Activated effector memory CD4-positive, alpha-beta T cell treated with Interleukin-2 at 50 U/mL for 16 hours (primary cell): ENCODE measurements at regions not wholly inside any gene's neighbourhood (a gene's known extent, or its start where the extent isn't known, plus 50 kb on each side); places are given as distances from the start of the nearest gene placed in this dataset.

Experiments used
- DNase-seq: peaks from one replicate; pipeline ENCODE4 v3.0.0-alpha.2; 2020

DNA sequence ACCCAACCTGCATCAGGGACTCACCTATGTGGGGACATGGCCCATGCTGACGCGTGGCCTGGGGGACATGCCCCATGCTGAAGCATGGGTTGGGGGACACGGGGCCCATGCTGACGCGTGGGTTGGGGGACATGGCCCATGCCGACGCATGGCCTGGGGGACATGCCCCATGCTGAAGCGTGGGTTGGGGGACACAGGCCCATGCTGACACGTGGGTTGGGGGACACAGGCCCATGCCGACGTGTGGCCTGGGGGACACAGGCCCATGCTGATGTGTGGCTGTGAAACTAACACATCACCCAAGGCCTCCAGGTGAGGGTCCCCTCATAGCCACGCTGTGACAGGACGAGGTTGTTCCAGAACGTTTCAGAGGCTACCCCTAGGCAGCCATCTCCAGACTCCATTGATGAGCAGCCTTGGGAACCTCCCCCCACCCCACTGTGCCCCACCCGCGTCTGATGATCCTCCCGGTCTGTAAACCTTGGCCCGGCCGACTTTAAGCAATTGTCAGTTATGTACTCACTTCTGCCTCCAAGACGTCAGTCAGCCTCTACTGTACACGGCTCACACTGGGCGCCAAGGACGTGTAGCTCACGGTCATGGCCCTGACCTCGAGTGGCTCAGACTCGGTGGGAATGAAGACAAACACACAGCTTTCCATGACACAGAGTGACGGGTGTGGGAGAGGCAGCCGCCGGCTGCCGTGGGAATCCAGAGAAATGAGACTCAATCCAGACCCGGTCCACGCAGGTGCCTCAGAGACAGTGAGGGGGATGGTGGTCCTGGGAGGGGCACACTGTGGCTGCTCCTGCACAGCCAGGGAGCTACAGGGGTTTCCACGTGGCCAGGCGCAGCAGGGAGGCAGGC is 50.2 kb upstream of the SLC66A3 start:
- DNase-seq = no peak
